WTC11 (cell line): ENCODE measurements at regions not wholly inside any gene's neighbourhood (a gene's known extent, or its start where the extent isn't known, plus 50 kb on each side); places are given as distances from the start of the nearest gene placed in this dataset.

Source experiments
- ATAC-seq: fragments of 200-7000 bp; cut with Tn5 transposase; 2 replicates; pipeline ENCODE4 v1.10.0; 2021; ENCODE audit warnings: mild to moderate bottlenecking, moderate library complexity
- CTCF ChIA-PET: fragments of 300-600 bp; sonication (Branson Sonifier 250); formaldehyde crosslinking; loops from one replicate; lab custom pipeline; 2021; ENCODE audit warnings: antibody characterized with exemption; lab: Charles Lee
- POLR2A ChIA-PET: fragments of 350-600 bp; sonication (Branson Sonifier 250); formaldehyde crosslinking; loops from one replicate; lab custom pipeline; 2021; ENCODE audit warnings: antibody characterized with exemption; lab: Charles Lee
- DNase-seq: peaks from one replicate; pipeline ENCODE4 v3.0.0; 2021; ENCODE audit warnings: low spot score
- H3K27ac Mint-ChIP-seq: 2 replicates; pipeline ENCODE4 v1.8.0; 2021; ENCODE audit warnings: mixed read lengths
- H3K27me3 Mint-ChIP-seq: 2 replicates; pipeline ENCODE4 v1.8.0; 2021; ENCODE audit warnings: low read depth, mild to moderate bottlenecking, moderate library complexity, mixed read lengths
- H3K36me3 Mint-ChIP-seq: 2 replicates; pipeline ENCODE4 v1.8.0; 2021; ENCODE audit warnings: mixed read lengths
- H3K4me1 Mint-ChIP-seq: 2 replicates; pipeline ENCODE4 v1.8.0; 2022; ENCODE audit warnings: mixed read lengths
- H3K4me3 Mint-ChIP-seq: 2 replicates; pipeline ENCODE4 v1.8.0; 2021; ENCODE audit warnings: mild to moderate bottlenecking, moderate library complexity, mixed read lengths
- H3K9me3 Mint-ChIP-seq: 2 replicates; pipeline ENCODE4 v1.8.0; 2021; ENCODE audit warnings: mixed read lengths
- CBFB ChIP-seq: sonication (generic); formaldehyde crosslinking; IDR thresholded peaks from 2 replicates; pipeline ENCODE4 v1.8.1; 2022; ENCODE audit warnings: mild to moderate bottlenecking, low read depth, missing genetic modification reagents
- CREB1 ChIP-seq: sonication (generic); formaldehyde crosslinking; IDR thresholded peaks from 2 replicates; pipeline ENCODE4 v1.8.0; 2023; ENCODE audit warnings: mild to moderate bottlenecking, missing genetic modification reagents
- FOXJ3 ChIP-seq: sonication (generic); formaldehyde crosslinking; IDR thresholded peaks from 2 replicates; pipeline ENCODE4 v1.9.0; 2021; ENCODE audit warnings: missing genetic modification reagents, mild to moderate bottlenecking, borderline replicate concordance
- FOXP1 ChIP-seq: sonication (generic); formaldehyde crosslinking; IDR thresholded peaks from 2 replicates; pipeline ENCODE4 v1.8.0; 2022; ENCODE audit warnings: missing genetic modification reagents, mild to moderate bottlenecking, moderate library complexity, borderline replicate concordance
- GRHL2 ChIP-seq: fragments of 250-450 bp; sonication (Bioruptor Pico); IDR thresholded peaks from 2 replicates; pipeline ENCODE4 v1.8.0; 2022; ENCODE audit warnings: mild to moderate bottlenecking, moderate library complexity; ENCODE audit not compliant: insufficient replicate concordance, severe bottlenecking
- HMGA2 ChIP-seq: fragments of 250-450 bp; sonication (Bioruptor Pico); IDR thresholded peaks from 2 replicates; pipeline ENCODE4 v1.4.0; 2021; ENCODE audit warnings: mild to moderate bottlenecking, moderate library complexity
- NR1H2 ChIP-seq: sonication (generic); formaldehyde crosslinking; IDR thresholded peaks from 2 replicates; pipeline ENCODE4 v1.9.0; 2021; ENCODE audit warnings: mild to moderate bottlenecking, moderate library complexity, missing genetic modification reagents
- SP1 ChIP-seq: sonication (generic); formaldehyde crosslinking; conservative IDR thresholded peaks from 2 replicates; pipeline ENCODE4 v1.8.1; 2022; ENCODE audit warnings: missing genetic modification reagents
- TP53 ChIP-seq: sonication (generic); formaldehyde crosslinking; IDR thresholded peaks from 2 replicates; pipeline ENCODE4 v1.8.1; 2023; ENCODE audit warnings: mild to moderate bottlenecking, missing genetic modification reagents
- ZBTB21 ChIP-seq: sonication (generic); formaldehyde crosslinking; IDR thresholded peaks from 2 replicates; pipeline ENCODE4 v1.8.1; 2023; ENCODE audit warnings: mild to moderate bottlenecking, missing genetic modification reagents, borderline replicate concordance
- ZNF121 ChIP-seq: sonication (generic); formaldehyde crosslinking; IDR thresholded peaks from 2 replicates; pipeline ENCODE4 v1.8.0; 2023; ENCODE audit warnings: missing genetic modification reagents
- TF ChIP-seq, protein P1 (sequence below): sonication (generic); formaldehyde crosslinking; IDR thresholded peaks from 2 replicates; pipeline ENCODE4 v1.8.1; 2023; ENCODE audit warnings: mild to moderate bottlenecking, missing genetic modification reagents, borderline replicate concordance
- TF ChIP-seq, protein P2 (sequence below): sonication (generic); formaldehyde crosslinking; IDR thresholded peaks from 2 replicates; pipeline ENCODE4 v1.8.1; 2022; ENCODE audit warnings: mild to moderate bottlenecking, moderate library complexity, missing genetic modification reagents
- TF ChIP-seq, protein P3 (sequence below): fragments of 250-450 bp; sonication (Bioruptor Pico); IDR thresholded peaks from 2 replicates; pipeline ENCODE4 v1.9.0; 2021; ENCODE audit warnings: moderate library complexity, mild to moderate bottlenecking, inconsistent platforms, borderline replicate concordance
- TF ChIP-seq, protein P4 (sequence below): sonication (generic); formaldehyde crosslinking; IDR thresholded peaks from 2 replicates; pipeline ENCODE4 v1.8.1; 2023; ENCODE audit warnings: mild to moderate bottlenecking, moderate library complexity, missing genetic modification reagents
- TF ChIP-seq, protein P5 (sequence below): fragments of 200-600 bp; IDR thresholded peaks from 2 replicates; pipeline ENCODE4 v1.8.0; 2022; ENCODE audit warnings: antibody characterized with exemption
- TF ChIP-seq, protein P6 (sequence below): fragments of 250-450 bp; sonication (Bioruptor Pico); IDR thresholded peaks from 2 replicates; pipeline ENCODE4 v1.8.0; 2021; ENCODE audit warnings: mild to moderate bottlenecking
- TF ChIP-seq, protein P7 (sequence below): fragments of 250-450 bp; sonication (Bioruptor Pico); IDR thresholded peaks from 2 replicates; pipeline ENCODE4 v2.1.2; 2022; ENCODE audit warnings: mild to moderate bottlenecking, moderate library complexity

DNA sequence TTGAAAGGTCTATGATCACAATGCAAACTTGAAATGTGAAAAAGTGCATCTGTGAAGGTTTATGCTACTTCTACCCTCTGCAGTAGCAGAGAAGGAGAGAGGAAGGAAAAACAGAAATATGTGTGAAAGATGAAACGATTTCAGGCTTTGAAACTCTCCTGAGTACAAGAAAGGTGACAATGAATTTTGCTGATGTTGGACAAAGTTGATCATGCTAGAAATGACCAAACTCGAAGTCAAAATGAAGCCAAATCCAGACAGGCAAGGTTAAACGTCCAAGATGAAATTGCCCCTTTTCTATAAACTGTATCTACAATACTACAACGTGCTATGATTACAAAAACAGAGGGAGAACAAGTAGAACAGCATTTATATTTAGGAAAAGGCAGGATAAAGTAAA is 67.0 kb upstream of the C7orf33 start:
- no peak overlapping the region for H3K4me3 Mint-ChIP-seq
- TF ChIP-seq, protein P1, sequence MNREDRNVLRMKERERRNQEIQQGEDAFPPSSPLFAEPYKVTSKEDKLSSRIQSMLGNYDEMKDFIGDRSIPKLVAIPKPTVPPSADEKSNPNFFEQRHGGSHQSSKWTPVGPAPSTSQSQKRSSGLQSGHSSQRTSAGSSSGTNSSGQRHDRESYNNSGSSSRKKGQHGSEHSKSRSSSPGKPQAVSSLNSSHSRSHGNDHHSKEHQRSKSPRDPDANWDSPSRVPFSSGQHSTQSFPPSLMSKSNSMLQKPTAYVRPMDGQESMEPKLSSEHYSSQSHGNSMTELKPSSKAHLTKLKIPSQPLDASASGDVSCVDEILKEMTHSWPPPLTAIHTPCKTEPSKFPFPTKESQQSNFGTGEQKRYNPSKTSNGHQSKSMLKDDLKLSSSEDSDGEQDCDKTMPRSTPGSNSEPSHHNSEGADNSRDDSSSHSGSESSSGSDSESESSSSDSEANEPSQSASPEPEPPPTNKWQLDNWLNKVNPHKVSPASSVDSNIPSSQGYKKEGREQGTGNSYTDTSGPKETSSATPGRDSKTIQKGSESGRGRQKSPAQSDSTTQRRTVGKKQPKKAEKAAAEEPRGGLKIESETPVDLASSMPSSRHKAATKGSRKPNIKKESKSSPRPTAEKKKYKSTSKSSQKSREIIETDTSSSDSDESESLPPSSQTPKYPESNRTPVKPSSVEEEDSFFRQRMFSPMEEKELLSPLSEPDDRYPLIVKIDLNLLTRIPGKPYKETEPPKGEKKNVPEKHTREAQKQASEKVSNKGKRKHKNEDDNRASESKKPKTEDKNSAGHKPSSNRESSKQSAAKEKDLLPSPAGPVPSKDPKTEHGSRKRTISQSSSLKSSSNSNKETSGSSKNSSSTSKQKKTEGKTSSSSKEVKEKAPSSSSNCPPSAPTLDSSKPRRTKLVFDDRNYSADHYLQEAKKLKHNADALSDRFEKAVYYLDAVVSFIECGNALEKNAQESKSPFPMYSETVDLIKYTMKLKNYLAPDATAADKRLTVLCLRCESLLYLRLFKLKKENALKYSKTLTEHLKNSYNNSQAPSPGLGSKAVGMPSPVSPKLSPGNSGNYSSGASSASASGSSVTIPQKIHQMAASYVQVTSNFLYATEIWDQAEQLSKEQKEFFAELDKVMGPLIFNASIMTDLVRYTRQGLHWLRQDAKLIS (CRISPR knock-in tag), result no peak
- TF ChIP-seq FOXP1, result no peak
- TF ChIP-seq, protein P2, sequence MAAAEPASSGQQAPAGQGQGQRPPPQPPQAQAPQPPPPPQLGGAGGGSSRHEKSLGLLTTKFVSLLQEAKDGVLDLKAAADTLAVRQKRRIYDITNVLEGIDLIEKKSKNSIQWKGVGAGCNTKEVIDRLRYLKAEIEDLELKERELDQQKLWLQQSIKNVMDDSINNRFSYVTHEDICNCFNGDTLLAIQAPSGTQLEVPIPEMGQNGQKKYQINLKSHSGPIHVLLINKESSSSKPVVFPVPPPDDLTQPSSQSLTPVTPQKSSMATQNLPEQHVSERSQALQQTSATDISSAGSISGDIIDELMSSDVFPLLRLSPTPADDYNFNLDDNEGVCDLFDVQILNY (CRISPR knock-in tag), result no peak
- TF ChIP-seq, protein P3, sequence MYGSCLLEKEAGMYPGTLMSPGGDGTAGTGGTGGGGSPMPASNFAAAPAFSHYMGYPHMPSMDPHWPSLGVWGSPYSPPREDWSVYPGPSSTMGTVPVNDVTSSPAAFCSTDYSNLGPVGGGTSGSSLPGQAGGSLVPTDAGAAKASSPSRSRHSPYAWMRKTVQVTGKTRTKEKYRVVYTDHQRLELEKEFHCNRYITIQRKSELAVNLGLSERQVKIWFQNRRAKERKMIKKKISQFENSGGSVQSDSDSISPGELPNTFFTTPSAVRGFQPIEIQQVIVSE, result no peak
- no peak for TF ChIP-seq HMGA2 (CRISPR knock-in tag)
- peaks cover 4% of the 10 kb centered on the region; the same call in 1 of the 2 replicates for H3K9me3 Mint-ChIP-seq
- H3K36me3 Mint-ChIP-seq, result peaks cover 4% of the 10 kb centered on the region; the same call in 1 of the 2 replicates
- ChIA-PET CTCF (interaction anchor here (1.5 kb wide), 1 partner anchor 258 kb away, joined by 6 read pairs; no protein-coding TSS in a partner anchor), POLR2A (no interaction called here)
- H3K4me1 Mint-ChIP-seq, result peaks cover 20% of the 10 kb centered on the region
- no peaks in the 10 kb centered on the region for H3K27me3 Mint-ChIP-seq
- ATAC-seq (no peak), DNase-seq (no peak)
- no peak overlapping the region for H3K27ac Mint-ChIP-seq

DNA sequence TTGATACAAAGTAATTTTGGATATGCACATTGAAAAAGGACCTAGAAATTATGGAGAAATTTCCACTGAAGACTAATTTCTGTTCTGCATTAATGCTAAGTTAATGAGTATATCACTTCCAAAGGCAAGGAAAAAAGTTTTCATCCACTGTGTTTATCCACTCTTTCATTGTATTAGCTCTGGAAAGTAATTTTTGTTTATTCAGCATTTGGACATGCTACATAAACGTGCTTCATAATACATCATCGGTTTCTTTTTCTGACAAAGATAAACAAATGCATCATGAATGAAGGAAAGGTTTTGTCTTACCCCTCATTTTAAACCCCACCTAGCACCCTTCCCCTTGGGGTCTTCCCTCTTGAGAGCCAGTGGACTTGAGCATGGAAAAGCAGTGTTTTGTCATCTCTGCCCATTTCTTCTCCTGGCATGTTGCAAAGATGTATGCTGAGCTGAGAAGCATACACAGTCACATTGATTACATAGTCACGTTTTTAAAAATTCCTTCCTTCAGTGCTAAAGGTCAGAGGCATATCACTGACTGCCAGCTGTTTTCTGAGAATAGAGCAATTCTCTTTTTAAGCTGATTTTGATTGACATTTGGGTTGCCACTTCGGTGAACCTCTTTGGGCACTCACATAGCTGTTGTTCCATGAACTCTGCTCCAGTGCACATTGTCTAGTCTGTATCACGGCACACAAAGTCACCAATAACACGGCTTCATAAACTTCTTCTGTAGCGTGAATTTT is 65.9 kb upstream of the C7orf33 start:
- CTCF ChIA-PET, result no interaction called here
- Mint-ChIP-seq H3K27ac (no peak overlapping the region), H3K27me3 (no peaks in the 10 kb centered on the region)

DNA sequence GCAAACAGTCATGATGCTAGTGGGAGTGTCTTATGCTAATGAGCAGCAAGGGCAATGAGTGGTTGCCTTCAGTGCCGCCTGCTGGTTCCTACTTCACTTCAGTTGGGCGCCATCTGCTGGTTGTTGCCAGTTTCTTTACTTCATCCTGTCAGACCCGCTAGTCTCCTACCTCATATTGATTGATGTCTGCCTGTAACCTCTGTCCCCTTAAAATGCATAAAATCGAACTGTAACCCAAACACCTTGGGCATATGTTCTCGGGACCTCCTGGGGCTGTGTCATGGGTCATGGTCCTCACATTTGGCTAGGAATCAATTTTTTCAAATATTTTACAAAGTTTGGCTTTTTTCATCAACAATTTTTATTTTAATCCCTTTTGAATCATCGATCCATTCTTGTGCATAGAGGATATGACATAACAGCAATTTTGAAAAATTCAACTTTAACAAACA is 62.8 kb upstream of the C7orf33 start:
- H3K27ac Mint-ChIP-seq, result no peak overlapping the region
- ChIA-PET CTCF (interaction anchor here (0.6 to 1.4 kb wide), 3 partner anchors 263 to 442 kb away, joined by 3 to 6 read pairs (median 5); no protein-coding TSS in a partner anchor), POLR2A (no interaction called here)
- no peak overlapping the region for H3K4me3 Mint-ChIP-seq
- peaks cover 13% of the 10 kb centered on the region for H3K4me1 Mint-ChIP-seq
- DNase-seq (peak; percentile 92), ATAC-seq (peak; percentile 99)
- H3K9me3 Mint-ChIP-seq, result no peaks in the 10 kb centered on the region
- no peaks in the 10 kb centered on the region for H3K27me3 Mint-ChIP-seq
- peaks cover 4% of the 10 kb centered on the region; the same call in 1 of the 2 replicates for H3K36me3 Mint-ChIP-seq
- TF ChIP-seq, protein P4, sequence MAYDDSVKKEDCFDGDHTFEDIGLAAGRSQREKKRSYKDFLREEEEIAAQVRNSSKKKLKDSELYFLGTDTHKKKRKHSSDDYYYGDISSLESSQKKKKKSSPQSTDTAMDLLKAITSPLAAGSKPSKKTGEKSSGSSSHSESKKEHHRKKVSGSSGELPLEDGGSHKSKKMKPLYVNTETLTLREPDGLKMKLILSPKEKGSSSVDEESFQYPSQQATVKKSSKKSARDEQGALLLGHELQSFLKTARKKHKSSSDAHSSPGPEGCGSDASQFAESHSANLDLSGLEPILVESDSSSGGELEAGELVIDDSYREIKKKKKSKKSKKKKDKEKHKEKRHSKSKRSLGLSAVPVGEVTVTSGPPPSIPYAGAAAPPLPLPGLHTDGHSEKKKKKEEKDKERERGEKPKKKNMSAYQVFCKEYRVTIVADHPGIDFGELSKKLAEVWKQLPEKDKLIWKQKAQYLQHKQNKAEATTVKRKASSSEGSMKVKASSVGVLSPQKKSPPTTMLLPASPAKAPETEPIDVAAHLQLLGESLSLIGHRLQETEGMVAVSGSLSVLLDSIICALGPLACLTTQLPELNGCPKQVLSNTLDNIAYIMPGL (CRISPR knock-in tag), result no peak
- TF ChIP-seq, protein P5, sequence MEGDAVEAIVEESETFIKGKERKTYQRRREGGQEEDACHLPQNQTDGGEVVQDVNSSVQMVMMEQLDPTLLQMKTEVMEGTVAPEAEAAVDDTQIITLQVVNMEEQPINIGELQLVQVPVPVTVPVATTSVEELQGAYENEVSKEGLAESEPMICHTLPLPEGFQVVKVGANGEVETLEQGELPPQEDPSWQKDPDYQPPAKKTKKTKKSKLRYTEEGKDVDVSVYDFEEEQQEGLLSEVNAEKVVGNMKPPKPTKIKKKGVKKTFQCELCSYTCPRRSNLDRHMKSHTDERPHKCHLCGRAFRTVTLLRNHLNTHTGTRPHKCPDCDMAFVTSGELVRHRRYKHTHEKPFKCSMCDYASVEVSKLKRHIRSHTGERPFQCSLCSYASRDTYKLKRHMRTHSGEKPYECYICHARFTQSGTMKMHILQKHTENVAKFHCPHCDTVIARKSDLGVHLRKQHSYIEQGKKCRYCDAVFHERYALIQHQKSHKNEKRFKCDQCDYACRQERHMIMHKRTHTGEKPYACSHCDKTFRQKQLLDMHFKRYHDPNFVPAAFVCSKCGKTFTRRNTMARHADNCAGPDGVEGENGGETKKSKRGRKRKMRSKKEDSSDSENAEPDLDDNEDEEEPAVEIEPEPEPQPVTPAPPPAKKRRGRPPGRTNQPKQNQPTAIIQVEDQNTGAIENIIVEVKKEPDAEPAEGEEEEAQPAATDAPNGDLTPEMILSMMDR, result peak; percentile 45; the same call in 1 of the 2 replicates
- TF ChIP-seq SP1 (CRISPR knock-in tag), result 0 out of 2 replicates have a peak, but pooled peaks have one; percentile 30

More for the DNA sequence above, 65.9 kb upstream of the C7orf33 start:
- POLR2A ChIA-PET, result no interaction called here
- Mint-ChIP-seq H3K4me3 (no peak overlapping the region), H3K36me3 (peaks cover 4% of the 10 kb centered on the region; the same call in 1 of the 2 replicates), H3K4me1 (peaks cover 17% of the 10 kb centered on the region), H3K9me3 (peaks cover under 1% of the 10 kb centered on the region; the same call in 1 of the 2 replicates)
- TF ChIP-seq FOXJ3, result no peak
- TF ChIP-seq TP53 (CRISPR knock-in tag), result no peak
- TF ChIP-seq, protein P6, sequence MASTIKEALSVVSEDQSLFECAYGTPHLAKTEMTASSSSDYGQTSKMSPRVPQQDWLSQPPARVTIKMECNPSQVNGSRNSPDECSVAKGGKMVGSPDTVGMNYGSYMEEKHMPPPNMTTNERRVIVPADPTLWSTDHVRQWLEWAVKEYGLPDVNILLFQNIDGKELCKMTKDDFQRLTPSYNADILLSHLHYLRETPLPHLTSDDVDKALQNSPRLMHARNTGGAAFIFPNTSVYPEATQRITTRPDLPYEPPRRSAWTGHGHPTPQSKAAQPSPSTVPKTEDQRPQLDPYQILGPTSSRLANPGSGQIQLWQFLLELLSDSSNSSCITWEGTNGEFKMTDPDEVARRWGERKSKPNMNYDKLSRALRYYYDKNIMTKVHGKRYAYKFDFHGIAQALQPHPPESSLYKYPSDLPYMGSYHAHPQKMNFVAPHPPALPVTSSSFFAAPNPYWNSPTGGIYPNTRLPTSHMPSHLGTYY, result no peak
- no peak for TF ChIP-seq ZBTB21 (CRISPR knock-in tag)
- no peak for TF ChIP-seq CREB1
- TF ChIP-seq NR1H2 (CRISPR knock-in tag), result no peak
- TF ChIP-seq GRHL2 (CRISPR knock-in tag), result no peak
- no peak for TF ChIP-seq CBFB (CRISPR knock-in tag)
- TF ChIP-seq ZNF121 (CRISPR knock-in tag), result no peak
- TF ChIP-seq, protein P7, sequence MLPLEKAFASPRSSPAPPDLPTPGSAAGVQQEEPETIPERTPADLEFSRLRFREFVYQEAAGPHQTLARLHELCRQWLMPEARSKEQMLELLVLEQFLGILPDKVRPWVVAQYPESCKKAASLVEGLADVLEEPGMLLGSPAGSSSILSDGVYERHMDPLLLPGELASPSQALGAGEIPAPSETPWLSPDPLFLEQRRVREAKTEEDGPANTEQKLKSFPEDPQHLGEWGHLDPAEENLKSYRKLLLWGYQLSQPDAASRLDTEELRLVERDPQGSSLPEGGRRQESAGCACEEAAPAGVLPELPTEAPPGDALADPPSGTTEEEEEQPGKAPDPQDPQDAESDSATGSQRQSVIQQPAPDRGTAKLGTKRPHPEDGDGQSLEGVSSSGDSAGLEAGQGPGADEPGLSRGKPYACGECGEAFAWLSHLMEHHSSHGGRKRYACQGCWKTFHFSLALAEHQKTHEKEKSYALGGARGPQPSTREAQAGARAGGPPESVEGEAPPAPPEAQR, result no peak
- ATAC-seq (no peak), DNase-seq (no peak)
